ENCODE measurements at regions not wholly inside any gene's neighbourhood (a gene's known extent, or its start where the extent isn't known, plus 50 kb on each side); places are given as distances from the start of the nearest gene placed in this dataset.
"Not testable (repeated sequence)": the region's sequence is repeated elsewhere in the genome, so short reads cannot be mapped to it uniquely, and the experiment has no call there.

- Histone ChIP-seq H3K9me3 (no peaks in the 10 kb centered on the region), H3K36me3 (no peaks in the 10 kb centered on the region), H3K4me1 (no peaks in the 10 kb centered on the region), H3K4me3 (no peak overlapping the region), H3K27ac (no peak overlapping the region), H3K27me3 (no peaks in the 10 kb centered on the region)
- intact Hi-C loops (cut with DNase I): no loop called here
- no peak for TF ChIP-seq POLR2A (IDR thresholded peaks at IDR 0.05)
- no peak for TF ChIP-seq CTCF (IDR thresholded peaks at IDR 0.05)
- no peak for TF ChIP-seq POLR2AphosphoS5 (IDR thresholded peaks at IDR 0.05; ENCODE audit: insufficient read depth in 1 of 2, low read depth in 1 of 2)
- no peak for DNase-seq (ENCODE audit: extremely low spot score in 2 of 2)
Observed at GRCh38 chr21:30027986-30028385, 88.2 kb upstream of the GRIK1 start.

- H3K27me3 ChIP-seq; H3K4me3 ChIP-seq; H3K27ac ChIP-seq; H3K4me1 ChIP-seq; intact Hi-C loops (cut with DNase I); H3K36me3 ChIP-seq; H3K9me3 ChIP-seq; DNase-seq (ENCODE audit: extremely low spot score in 2 of 2): not testable (repeated sequence)
Observed at GRCh38 chr21:30023056-30023455, 83.3 kb upstream of the GRIK1 start.

- TF ChIP-seq CTCF (IDR thresholded peaks at IDR 0.05): no peak
- TF ChIP-seq POLR2AphosphoS5 (IDR thresholded peaks at IDR 0.05; ENCODE audit: insufficient read depth in 1 of 2, low read depth in 1 of 2): no peak
- TF ChIP-seq POLR2A (IDR thresholded peaks at IDR 0.05): no peak
- DNase-seq (ENCODE audit: extremely low spot score in 2 of 2): no peak
- Histone ChIP-seq H3K4me3 (no peak overlapping the region), H3K4me1 (no peaks in the 10 kb centered on the region), H3K36me3 (no peaks in the 10 kb centered on the region), H3K9me3 (no peaks in the 10 kb centered on the region), H3K27ac (no peak overlapping the region), H3K27me3 (no peaks in the 10 kb centered on the region)
- intact Hi-C loops (cut with DNase I): loop anchor here (10.0 kb wide), 1 partner anchor 480 kb away; no protein-coding TSS in a partner anchor
Observed at GRCh38 chr21:30014886-30015285, 75.1 kb upstream of the GRIK1 start.

- Histone ChIP-seq H3K36me3 (no peaks in the 10 kb centered on the region), H3K4me3 (no peak overlapping the region), H3K9me3 (no peaks in the 10 kb centered on the region), H3K4me1 (no peaks in the 10 kb centered on the region), H3K27ac (no peak overlapping the region), H3K27me3 (no peaks in the 10 kb centered on the region)
- DNase-seq (ENCODE audit: extremely low spot score in 2 of 2): no peak
- TF ChIP-seq POLR2AphosphoS5 (IDR thresholded peaks at IDR 0.05; ENCODE audit: insufficient read depth in 1 of 2, low read depth in 1 of 2) (no peak), CTCF (IDR thresholded peaks at IDR 0.05) (no peak), POLR2A (IDR thresholded peaks at IDR 0.05) (no peak)
- intact Hi-C loops (cut with DNase I): no loop called here
Observed at GRCh38 chr21:29991624-29992023, 51.8 kb upstream of the GRIK1 start.

- no peak overlapping the region for H3K27ac ChIP-seq
- intact Hi-C loops (cut with DNase I): no loop called here
- no peak overlapping the region for H3K4me3 ChIP-seq
- TF ChIP-seq CTCF (IDR thresholded peaks at IDR 0.05) (no peak), POLR2A (IDR thresholded peaks at IDR 0.05) (no peak), POLR2AphosphoS5 (IDR thresholded peaks at IDR 0.05; ENCODE audit: insufficient read depth in 1 of 2, low read depth in 1 of 2) (no peak)
- no peaks in the 10 kb centered on the region for H3K4me1 ChIP-seq
- DNase-seq (ENCODE audit: extremely low spot score in 2 of 2): no peak
- H3K27me3 ChIP-seq: no peaks in the 10 kb centered on the region
- H3K36me3 ChIP-seq: no peaks in the 10 kb centered on the region
- peaks cover 5% of the 10 kb centered on the region for H3K9me3 ChIP-seq
Observed at GRCh38 chr21:29989634-29990234, 49.9 kb upstream of the GRIK1 start.

Measured in vagina (tissue), 2 donors.